Upper lobe of left lung (tissue), 6 donors: ENCODE measurements at regions not wholly inside any gene's neighbourhood (a gene's known extent, or its start where the extent isn't known, plus 50 kb on each side); places are given as distances from the start of the nearest gene placed in this dataset.

Experiments
- ATAC-seq, 2 donors: fragments of 200-7000 bp; cut with Tn5 transposase; one replicate each; pipeline ENCODE4 v1.9.1; 2022; ENCODE audit warnings: mild to moderate bottlenecking in 2 of 2, moderate library complexity in 2 of 2; ENCODE audit not compliant: low FRiP score in 2 of 2
- DNase-seq, 2 donors: peaks; one replicate each; pipeline ENCODE4 v3.0.0-alpha.2; 2019 to 2020
- H3K27ac ChIP-seq, 4 donors: fragments of 200-600 bp; sonication (generic); one replicate each; pipeline ENCODE4 v1.5.1; 2016 to 2019
- H3K27me3 ChIP-seq, 4 donors: fragments of 200-600 bp; sonication (generic); one replicate each; pipeline ENCODE4 v1.5.1; 2017 to 2019
- H3K36me3 ChIP-seq, 4 donors: fragments of 200-600 bp; sonication (generic); one replicate each; pipeline ENCODE4 v1.5.1; 2016 to 2019
- H3K4me1 ChIP-seq, 4 donors: fragments of 200-600 bp; sonication (generic); one replicate each; pipeline ENCODE4 v1.5.1; 2018 to 2019
- H3K4me3 ChIP-seq, 4 donors: fragments of 200-600 bp; sonication (generic); one replicate each; pipeline ENCODE4 v1.5.1; 2017 to 2019; ENCODE audit warnings: mild to moderate bottlenecking in 2 of 4, moderate library complexity in 1 of 4
- H3K9me3 ChIP-seq, 4 donors: fragments of 200-600 bp; sonication (generic); one replicate each; pipeline ENCODE4 v1.5.1; 2018 to 2019
- CTCF ChIP-seq, 6 experiments: fragments of 450-650 bp in 4 of 6; fragments of 200-600 bp in 2 of 6; sonication (generic) in 2 of 6; IDR thresholded peaks; one replicate each; pipeline ENCODE4 v1.5.1; 2016 to 2019; ENCODE audit warnings: antibody characterized with exemption in 6 of 6
- EP300 ChIP-seq, 4 donors: sonication (generic); formaldehyde crosslinking; IDR thresholded peaks; one replicate each; pipeline ENCODE4 v1.5.1; 2017; ENCODE audit warnings: antibody characterized with exemption in 4 of 4, control low read depth in 2 of 4
- POLR2A ChIP-seq, 4 donors: fragments of 450-650 bp; IDR thresholded peaks; one replicate each; pipeline ENCODE4 v1.5.1; 2016 to 2017; ENCODE audit warnings: antibody characterized with exemption in 4 of 4, mild to moderate bottlenecking in 2 of 4
- POLR2AphosphoS5 ChIP-seq, 2 donors: sonication (generic); formaldehyde crosslinking; IDR thresholded peaks; one replicate each; pipeline ENCODE4 v1.5.1; 2017; ENCODE audit warnings: antibody characterized with exemption in 2 of 2
- WGBS, 2 donors: methylation state at CpG; one replicate each; pipeline ENCODE4 v1.1.5; 2017 to 2018; 5-methylcytosine and 5-hydroxymethylcytosine counted together
- donor health status: DM: no; HTN: no; CAD: no; lungs with moderate emphysema.
- donor health status: DM: no; HTN: yes; CAD: no; lungs with severe emphysema.

GRCh38 chr6:78551361-78551760 is 316.0 kb upstream of the IRAK1BP1 start:
- DNase-seq (no peak), ATAC-seq (no peak)
- TF ChIP-seq EP300 (IDR thresholded peaks at IDR 0.05) (no peak), CTCF (IDR thresholded peaks at IDR 0.05) (no peak), POLR2A (IDR thresholded peaks at IDR 0.05) (no peak), POLR2AphosphoS5 (IDR thresholded peaks at IDR 0.05) (no peak)
- H3K27ac ChIP-seq = no peak overlapping the region
- WGBS, 2 donors = 76 to 89% methylated on average over 2 of the region's 2 CpGs
- H3K36me3 ChIP-seq = no peaks in the 10 kb centered on the region
- H3K9me3 ChIP-seq = peaks cover 0 to 12% (median 5%) of the 10 kb centered on the region in 4 donors
- no peaks in the 10 kb centered on the region for H3K4me1 ChIP-seq
- no peak overlapping the region for H3K4me3 ChIP-seq
- no peaks in the 10 kb centered on the region for H3K27me3 ChIP-seq

GRCh38 chr6:78552435-78552834 is 314.9 kb upstream of the IRAK1BP1 start:
- Histone ChIP-seq H3K27me3 (no peaks in the 10 kb centered on the region), H3K9me3 (peaks cover 0 to 13% (median 5%) of the 10 kb centered on the region in 4 donors), H3K4me3 (no peak overlapping the region), H3K27ac (no peak overlapping the region), H3K36me3 (no peaks in the 10 kb centered on the region), H3K4me1 (no peaks in the 10 kb centered on the region)
- no peak for ATAC-seq
- TF ChIP-seq POLR2A (IDR thresholded peaks at IDR 0.05) (no peak), CTCF (IDR thresholded peaks at IDR 0.05) (no peak), POLR2AphosphoS5 (IDR thresholded peaks at IDR 0.05) (no peak), EP300 (IDR thresholded peaks at IDR 0.05) (no peak)
- WGBS, 2 donors = 92 to 94% methylated on average over 3 of the region's 3 CpGs
- DNase-seq = no peak

GRCh38 chr6:78554341-78554740 is 313.0 kb upstream of the IRAK1BP1 start:
- ATAC-seq = no peak
- H3K36me3 ChIP-seq = no peaks in the 10 kb centered on the region

GRCh38 chr6:78559056-78559455 is 308.3 kb upstream of the IRAK1BP1 start:
- H3K4me1 ChIP-seq = no peaks in the 10 kb centered on the region
- TF ChIP-seq POLR2AphosphoS5 (IDR thresholded peaks at IDR 0.05) = no peak
- no peak for TF ChIP-seq POLR2A (IDR thresholded peaks at IDR 0.05)
- no peak for TF ChIP-seq CTCF (IDR thresholded peaks at IDR 0.05)
- no peak for TF ChIP-seq EP300 (IDR thresholded peaks at IDR 0.05)
- ATAC-seq = no peak
- no peak for DNase-seq
- no peaks in the 10 kb centered on the region for H3K27me3 ChIP-seq
- no peak overlapping the region for H3K4me3 ChIP-seq
- 79% methylated on average over 3 of the region's 3 CpGs for WGBS, 2 donors
- no peaks in the 10 kb centered on the region for H3K36me3 ChIP-seq
- H3K27ac ChIP-seq = no peak overlapping the region
- H3K9me3 ChIP-seq = peaks cover 0 to 13% (median 3%) of the 10 kb centered on the region in 4 donors

More at GRCh38 chr6:78554341-78554740, 313.0 kb upstream of the IRAK1BP1 start:
- Histone ChIP-seq H3K27me3 (no peaks in the 10 kb centered on the region), H3K4me1 (no peaks in the 10 kb centered on the region), H3K9me3 (peaks cover 0 to 13% (median 5%) of the 10 kb centered on the region in 4 donors), H3K4me3 (no peak overlapping the region), H3K27ac (no peak overlapping the region)
- no peak for DNase-seq
- 78 to 83% methylated on average over 2 of the region's 2 CpGs for WGBS, 2 donors
- TF ChIP-seq POLR2AphosphoS5 (IDR thresholded peaks at IDR 0.05) (no peak), CTCF (IDR thresholded peaks at IDR 0.05) (no peak), POLR2A (IDR thresholded peaks at IDR 0.05) (no peak), EP300 (IDR thresholded peaks at IDR 0.05) (no peak)

- no peak for ATAC-seq
- Histone ChIP-seq H3K27ac (no peak overlapping the region), H3K4me1 (no peaks in the 10 kb centered on the region), H3K4me3 (no peak overlapping the region), H3K27me3 (no peaks in the 10 kb centered on the region), H3K9me3 (peaks cover 0 to 5% (median 2%) of the 10 kb centered on the region in 4 donors), H3K36me3 (no peaks in the 10 kb centered on the region)
- no peak for DNase-seq
- TF ChIP-seq EP300 (IDR thresholded peaks at IDR 0.05) (no peak), POLR2A (IDR thresholded peaks at IDR 0.05) (no peak), POLR2AphosphoS5 (IDR thresholded peaks at IDR 0.05) (no peak), CTCF (IDR thresholded peaks at IDR 0.05) (no peak)
Observed at GRCh38 chr6:78561015-78561414, 306.3 kb upstream of the IRAK1BP1 start.
